Type B pancreatic cell (in vitro differentiated cells): ENCODE measurements at regions not wholly inside any gene's neighbourhood (a gene's known extent, or its start where the extent isn't known, plus 50 kb on each side); places are given as distances from the start of the nearest gene placed in this dataset.
A peak's percentile ranks its signal among the peaks of the same experiment; 100 is the strongest.
"Not testable (repeated sequence)": the region's sequence is repeated elsewhere in the genome, so short reads cannot be mapped to it uniquely, and the experiment has no call there.

ENCODE experiments used
- DNase-seq: peaks from one replicate; pipeline ENCODE4 v3.0.0; 2021; ENCODE audit warnings: mixed read lengths; ENCODE audit not compliant: unreplicated experiment; ENCODE audit errors: extremely low spot score
- H3K27ac Mint-ChIP-seq: 2 replicates; pipeline ENCODE4 v1.8.0; 2021; ENCODE audit warnings: mild to moderate bottlenecking, mixed read lengths
- H3K27me3 Mint-ChIP-seq: 2 replicates; pipeline ENCODE4 v1.8.0; 2021; ENCODE audit warnings: mixed read lengths
- H3K36me3 Mint-ChIP-seq: 2 replicates; pipeline ENCODE4 v1.8.0; 2021; ENCODE audit warnings: mixed read lengths
- H3K4me1 Mint-ChIP-seq: one replicate; pipeline ENCODE4 v1.8.0; 2021; ENCODE audit warnings: mixed read lengths; ENCODE audit not compliant: unreplicated experiment
- H3K4me3 Mint-ChIP-seq: 2 replicates; pipeline ENCODE4 v1.8.0; 2021; ENCODE audit warnings: mild to moderate bottlenecking, mixed read lengths
- H3K9me3 Mint-ChIP-seq: 2 replicates; pipeline ENCODE4 v1.8.0; 2021; ENCODE audit warnings: mixed read lengths
- CTCF ChIP-seq: fragments of 200-600 bp; sonication (generic); conservative IDR thresholded peaks from 2 replicates; pipeline ENCODE4 v1.5.0; 2021; ENCODE audit warnings: antibody characterized with exemption, mild to moderate bottlenecking

- Mint-ChIP-seq H3K36me3 (no peaks in the 10 kb centered on the region), H3K27ac (no peak overlapping the region), H3K4me1 (no peaks in the 10 kb centered on the region), H3K9me3 (no peaks in the 10 kb centered on the region), H3K27me3 (peaks cover 2% of the 10 kb centered on the region), H3K4me3 (no peak overlapping the region)
- no peak for TF ChIP-seq CTCF
- DNase-seq, result no peak
These were observed 226.0 kb downstream of the HINT1 start for GRCh38 chr5:130939059-130939458.

- no peak overlapping the region for H3K4me3 Mint-ChIP-seq
- H3K27ac Mint-ChIP-seq, result no peak overlapping the region
- no peaks in the 10 kb centered on the region for H3K36me3 Mint-ChIP-seq
- H3K27me3 Mint-ChIP-seq, result no peaks in the 10 kb centered on the region
- DNase-seq, result no peak
- TF ChIP-seq CTCF, result no peak
- no peaks in the 10 kb centered on the region for H3K9me3 Mint-ChIP-seq
- H3K4me1 Mint-ChIP-seq, result no peaks in the 10 kb centered on the region
These were observed 228.0 kb downstream of the HINT1 start for GRCh38 chr5:130937046-130937445.

GRCh38 chr5:130923543-130924124 lies 241.4 kb downstream of the HINT1 start:
- Mint-ChIP-seq H3K27ac (no peak overlapping the region), H3K27me3 (peaks cover 4% of the 10 kb centered on the region), H3K4me1 (no peaks in the 10 kb centered on the region), H3K4me3 (no peak overlapping the region), H3K36me3 (no peaks in the 10 kb centered on the region), H3K9me3 (no peaks in the 10 kb centered on the region)
- DNase-seq, result no peak
- no peak for TF ChIP-seq CTCF

DNA sequence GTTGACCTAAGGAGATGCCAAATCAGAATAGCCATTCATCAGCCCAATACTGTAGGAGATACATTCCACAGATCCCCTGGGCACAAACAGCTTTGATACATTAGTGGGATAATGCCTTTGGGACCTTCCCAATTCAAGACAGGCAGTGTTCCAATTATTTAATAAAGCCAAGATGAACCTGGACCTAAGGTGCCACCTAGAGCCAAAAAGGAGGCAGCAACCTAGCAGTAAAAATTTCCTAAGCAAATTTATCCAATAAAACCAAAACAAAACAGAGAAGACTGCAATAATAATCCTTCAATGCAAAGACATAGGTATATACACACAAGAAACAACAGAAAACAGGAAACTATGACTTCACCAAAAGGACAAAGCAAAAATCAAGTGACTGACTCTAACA lies 253.0 kb downstream of the HINT1 start:
- Mint-ChIP-seq H3K36me3 (no peaks in the 10 kb centered on the region), H3K4me3 (no peak overlapping the region), H3K9me3 (no peaks in the 10 kb centered on the region), H3K4me1 (no peaks in the 10 kb centered on the region), H3K27me3 (no peaks in the 10 kb centered on the region), H3K27ac (no peak overlapping the region)
- peak; percentile 37 for TF ChIP-seq CTCF
- no peak for DNase-seq

- no peak for DNase-seq
- Mint-ChIP-seq H3K9me3 (no peaks in the 10 kb centered on the region), H3K36me3 (no peaks in the 10 kb centered on the region), H3K27me3 (no peaks in the 10 kb centered on the region), H3K4me1 (no peaks in the 10 kb centered on the region), H3K4me3 (no peak overlapping the region), H3K27ac (no peak overlapping the region)
- TF ChIP-seq CTCF, result no peak
These were observed 256.9 kb downstream of the HINT1 start for GRCh38 chr5:130908186-130908585.

DNA sequence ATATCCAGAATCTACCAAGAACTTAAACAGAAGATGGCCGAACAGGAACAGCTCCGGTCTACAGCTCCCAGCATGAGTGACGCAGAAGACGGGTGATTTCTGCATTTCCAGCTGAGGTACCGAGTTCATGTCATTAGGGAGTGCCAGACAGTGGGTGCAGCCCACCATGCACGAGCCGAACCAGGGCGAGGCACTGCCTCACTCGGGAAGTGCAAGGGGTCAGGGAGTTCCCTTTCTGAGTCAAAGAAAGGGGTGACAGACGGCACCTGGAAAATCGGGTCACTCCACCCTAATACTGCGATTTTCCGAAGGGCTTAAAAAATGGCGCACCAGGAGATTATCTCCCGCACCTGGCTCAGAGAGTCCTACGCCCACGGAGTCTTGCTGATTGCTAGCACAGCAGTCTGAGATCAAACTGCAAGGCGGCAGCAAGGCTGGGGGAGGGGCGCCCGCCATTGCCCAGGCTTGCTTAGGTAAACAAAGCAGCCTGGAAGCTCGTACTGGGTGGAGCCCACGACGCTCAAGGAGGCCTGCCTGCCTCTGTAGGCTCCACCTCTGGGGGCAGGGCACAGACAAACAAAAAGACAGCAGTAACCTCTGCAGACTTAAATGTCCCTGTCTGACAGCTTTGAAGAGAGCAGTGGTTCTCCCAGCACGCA lies 267.4 kb downstream of the HINT1 start:
- DNase-seq, H3K36me3 Mint-ChIP-seq, H3K9me3 Mint-ChIP-seq, H3K4me1 Mint-ChIP-seq, H3K27me3 Mint-ChIP-seq: not testable (repeated sequence)
- Mint-ChIP-seq H3K27ac (peak overlapping the region; percentile 83), H3K4me3 (peak overlapping the region; percentile 74)

GRCh38 chr5:130897181-130897536 lies 267.9 kb downstream of the HINT1 start:
- H3K36me3 Mint-ChIP-seq, H3K27me3 Mint-ChIP-seq, DNase-seq, H3K4me1 Mint-ChIP-seq, H3K9me3 Mint-ChIP-seq: not testable (repeated sequence)
- Mint-ChIP-seq H3K27ac (peak overlapping the region; percentile 83), H3K4me3 (peak overlapping the region; percentile 74)
